NCI-H2227 (cell line): ENCODE measurements at regions not wholly inside any gene's neighbourhood (a gene's known extent, or its start where the extent isn't known, plus 50 kb on each side); places are given as distances from the start of the nearest gene placed in this dataset.
"Not testable (repeated sequence)": the region's sequence is repeated elsewhere in the genome, so short reads cannot be mapped to it uniquely, and the experiment has no call there.

Experiments used
- DNase-seq: peaks from one replicate; lab custom pipeline; 2025; ENCODE audit not compliant: unreplicated experiment; lab: John Stamatoyannopoulos, UW

- no peak for DNase-seq
These were observed 556.9 kb upstream of the NUDT12 start for GRCh38 chr5:104119529-104119928.

- no peak for DNase-seq
These were observed 549.0 kb upstream of the NUDT12 start for GRCh38 chr5:104111632-104112031.

- DNase-seq: no peak
These were observed 533.9 kb upstream of the NUDT12 start for GRCh38 chr5:104096451-104096850.

- no peak for DNase-seq
These were observed 532.9 kb upstream of the NUDT12 start for GRCh38 chr5:104095527-104095926.

GRCh38 chr5:104088876-104089778 is 526.5 kb upstream of the NUDT12 start:
- no peak for DNase-seq

GRCh38 chr5:104084896-104085295 is 522.3 kb upstream of the NUDT12 start:
- no peak for DNase-seq

- no peak for DNase-seq
These were observed 520.2 kb upstream of the NUDT12 start for GRCh38 chr5:104082754-104083153.

GRCh38 chr5:104081232-104081631 is 518.6 kb upstream of the NUDT12 start:
- DNase-seq: no peak

GRCh38 chr5:104080646-104081175 is 518.1 kb upstream of the NUDT12 start:
- DNase-seq: no peak

GRCh38 chr5:104079861-104080645 is 517.5 kb upstream of the NUDT12 start:
- not testable (repeated sequence) for DNase-seq

GRCh38 chr5:104071887-104072286 is 509.3 kb upstream of the NUDT12 start:
- DNase-seq: no peak

- DNase-seq: no peak
These were observed 500.2 kb upstream of the NUDT12 start for GRCh38 chr5:104062621-104063377.

- no peak for DNase-seq
These were observed 499.1 kb upstream of the NUDT12 start for GRCh38 chr5:104061707-104062106.

GRCh38 chr5:104053353-104053649 is 490.7 kb upstream of the NUDT12 start:
- DNase-seq: no peak

- DNase-seq: no peak
These were observed 490.2 kb upstream of the NUDT12 start for GRCh38 chr5:104052558-104053352.

GRCh38 chr5:104050436-104050835 is 487.8 kb upstream of the NUDT12 start:
- DNase-seq: no peak

GRCh38 chr5:104049752-104050151 is 487.2 kb upstream of the NUDT12 start:
- DNase-seq: no peak

- no peak for DNase-seq
These were observed 485.6 kb upstream of the NUDT12 start for GRCh38 chr5:104048231-104048630.

- DNase-seq: no peak
These were observed 483.4 kb upstream of the NUDT12 start for GRCh38 chr5:104045987-104046386.

- not testable (repeated sequence) for DNase-seq
These were observed 477.3 kb upstream of the NUDT12 start for GRCh38 chr5:104039871-104040270.
